Body of pancreas (tissue), 4 donors: ENCODE measurements at regions not wholly inside any gene's neighbourhood (a gene's known extent, or its start where the extent isn't known, plus 50 kb on each side); places are given as distances from the start of the nearest gene placed in this dataset.

Experiments
- ATAC-seq: fragments of 150-250 bp; one replicate; pipeline ENCODE4 v1.9.1; 2016
- DNase-seq, 4 donors: peaks; one replicate each; pipeline ENCODE4 v3.0.0-alpha.2; 2019
- H3K27ac ChIP-seq, 4 donors: fragments of 200-600 bp; sonication (generic); 1 replicate in 3 of 4; 2 replicates in 1 of 4; pipeline versions ENCODE4 v1.5.1 to v1.6.1; 2016 to 2019; ENCODE audit warnings: mild to moderate bottlenecking in 1 of 4, mixed read lengths in 1 of 4, moderate library complexity in 1 of 4
- H3K27me3 ChIP-seq, 2 donors: fragments of 200-600 bp; sonication (generic); one replicate each; pipeline ENCODE4 v1.6.0; 2016; ENCODE audit warnings: mild to moderate bottlenecking in 1 of 2
- H3K36me3 ChIP-seq, 2 donors: fragments of 200-600 bp; sonication (generic); replicated peaks in 1 of 2; 2 replicates each; pipeline ENCODE4 v1.5.1; 2016; ENCODE audit warnings: low read depth in 2 of 2; ENCODE audit not compliant: insufficient read depth in 1 of 2
- H3K4me1 ChIP-seq: fragments of 200-600 bp; sonication (generic); one replicate; pipeline ENCODE4 v1.6.0; 2016
- H3K4me3 ChIP-seq, 2 donors: fragments of 200-600 bp; sonication (generic); 1 replicate in 1 of 2; 2 replicates in 1 of 2; pipeline ENCODE4 v1.5.1; 2016 to 2019
- H3K9me3 ChIP-seq, 3 donors: fragments of 200-600 bp; sonication (generic); 1 replicate in 2 of 3; 2 replicates in 1 of 3; pipeline ENCODE4 v1.5.1; 2016
- POLR2A ChIP-seq, 3 donors: fragments of 450-650 bp; IDR thresholded peaks; one replicate each; pipeline ENCODE4 v1.6.1; 2016; ENCODE audit warnings: antibody characterized with exemption in 3 of 3, mild to moderate bottlenecking in 2 of 3
- WGBS, 2 donors: methylation state at CpG; one replicate each; pipeline ENCODE4 v1.1.5; 2017; 5-methylcytosine and 5-hydroxymethylcytosine counted together
- intact Hi-C: fragments of 100-400 bp; cut with DNase I; formaldehyde crosslinking; loops from one replicate; pipeline ENCODE4 v1.15.1; 2023
- TF ChIP-seq, protein P1 (sequence below), 7 experiments: fragments of 450-650 bp in 4 of 7; fragments of 200-600 bp in 3 of 7; sonication (generic) in 3 of 7; IDR thresholded peaks; one replicate each; pipeline ENCODE4 v1.5.1; 2016 to 2019; ENCODE audit warnings: antibody characterized with exemption in 7 of 7

DNA sequence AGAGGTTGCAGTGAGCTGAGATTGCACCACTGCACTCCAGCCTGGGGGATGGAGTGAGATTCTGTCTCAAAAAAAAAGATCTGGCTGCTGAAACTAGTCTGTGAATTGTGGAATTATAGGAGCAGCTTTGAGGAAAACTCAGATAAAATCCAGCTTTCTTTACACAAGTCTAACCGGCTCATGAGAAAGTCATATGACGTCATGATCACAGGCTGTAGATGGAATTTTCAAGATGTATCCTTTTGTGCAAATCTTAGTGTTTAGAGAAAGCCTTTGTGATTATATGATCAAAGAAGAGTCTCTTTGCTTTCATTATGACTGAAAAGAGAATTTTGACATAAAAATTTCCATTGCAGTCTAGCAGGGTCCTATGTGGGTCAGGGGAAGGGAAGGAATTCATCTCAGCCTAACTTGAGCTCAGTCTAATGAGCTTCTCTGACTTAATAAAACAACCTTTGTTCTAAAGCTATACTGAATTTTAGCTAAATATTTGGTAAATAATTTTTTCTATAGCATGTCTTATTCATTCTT is 90.2 kb upstream of the NCK2 start:
- Histone ChIP-seq H3K27me3 (no peaks in the 10 kb centered on the region), H3K27ac (no peak overlapping the region), H3K4me3 (no peak overlapping the region), H3K4me1 (no peaks in the 10 kb centered on the region), H3K36me3 (no peaks in the 10 kb centered on the region), H3K9me3 (no peaks in the 10 kb centered on the region)
- DNase-seq = no peak
- no peak for TF ChIP-seq POLR2A (IDR thresholded peaks at IDR 0.05)
- TF ChIP-seq, protein P1, sequence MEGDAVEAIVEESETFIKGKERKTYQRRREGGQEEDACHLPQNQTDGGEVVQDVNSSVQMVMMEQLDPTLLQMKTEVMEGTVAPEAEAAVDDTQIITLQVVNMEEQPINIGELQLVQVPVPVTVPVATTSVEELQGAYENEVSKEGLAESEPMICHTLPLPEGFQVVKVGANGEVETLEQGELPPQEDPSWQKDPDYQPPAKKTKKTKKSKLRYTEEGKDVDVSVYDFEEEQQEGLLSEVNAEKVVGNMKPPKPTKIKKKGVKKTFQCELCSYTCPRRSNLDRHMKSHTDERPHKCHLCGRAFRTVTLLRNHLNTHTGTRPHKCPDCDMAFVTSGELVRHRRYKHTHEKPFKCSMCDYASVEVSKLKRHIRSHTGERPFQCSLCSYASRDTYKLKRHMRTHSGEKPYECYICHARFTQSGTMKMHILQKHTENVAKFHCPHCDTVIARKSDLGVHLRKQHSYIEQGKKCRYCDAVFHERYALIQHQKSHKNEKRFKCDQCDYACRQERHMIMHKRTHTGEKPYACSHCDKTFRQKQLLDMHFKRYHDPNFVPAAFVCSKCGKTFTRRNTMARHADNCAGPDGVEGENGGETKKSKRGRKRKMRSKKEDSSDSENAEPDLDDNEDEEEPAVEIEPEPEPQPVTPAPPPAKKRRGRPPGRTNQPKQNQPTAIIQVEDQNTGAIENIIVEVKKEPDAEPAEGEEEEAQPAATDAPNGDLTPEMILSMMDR (IDR thresholded peaks at IDR 0.05) = no peak
- intact Hi-C loops = no loop called here
- ATAC-seq = no peak
- WGBS, 2 donors = 67 to 88% methylated on average over 2 of the region's 2 CpGs

DNA sequence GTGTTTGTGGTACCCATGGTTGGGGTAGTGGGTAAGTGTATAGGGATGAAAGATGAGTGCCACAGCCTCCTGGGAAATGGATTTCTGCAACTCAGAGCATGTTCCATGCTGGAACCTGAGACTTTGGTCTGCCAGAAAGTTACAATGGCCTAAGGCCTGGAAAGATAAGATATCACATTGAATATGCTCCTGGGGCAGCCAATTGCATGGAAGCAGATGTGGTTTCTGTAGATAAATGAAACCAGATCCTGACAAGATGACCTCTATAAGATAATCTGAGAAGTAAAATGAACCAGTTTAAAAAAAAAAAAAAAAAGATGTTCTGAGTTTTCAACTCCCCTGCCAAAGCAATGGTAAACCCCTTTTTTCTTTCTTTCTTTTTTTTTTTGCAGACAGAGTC is 91.4 kb upstream of the NCK2 start:
- Histone ChIP-seq H3K9me3 (no peaks in the 10 kb centered on the region), H3K36me3 (no peaks in the 10 kb centered on the region), H3K4me3 (no peak overlapping the region), H3K4me1 (no peaks in the 10 kb centered on the region), H3K27me3 (no peaks in the 10 kb centered on the region), H3K27ac (no peak overlapping the region)
- no peak for TF ChIP-seq POLR2A (IDR thresholded peaks at IDR 0.05)
- TF ChIP-seq, protein P1 (IDR thresholded peaks at IDR 0.05) = no peak
- ATAC-seq = no peak
- no peak for DNase-seq
- intact Hi-C loops = no loop called here

DNA sequence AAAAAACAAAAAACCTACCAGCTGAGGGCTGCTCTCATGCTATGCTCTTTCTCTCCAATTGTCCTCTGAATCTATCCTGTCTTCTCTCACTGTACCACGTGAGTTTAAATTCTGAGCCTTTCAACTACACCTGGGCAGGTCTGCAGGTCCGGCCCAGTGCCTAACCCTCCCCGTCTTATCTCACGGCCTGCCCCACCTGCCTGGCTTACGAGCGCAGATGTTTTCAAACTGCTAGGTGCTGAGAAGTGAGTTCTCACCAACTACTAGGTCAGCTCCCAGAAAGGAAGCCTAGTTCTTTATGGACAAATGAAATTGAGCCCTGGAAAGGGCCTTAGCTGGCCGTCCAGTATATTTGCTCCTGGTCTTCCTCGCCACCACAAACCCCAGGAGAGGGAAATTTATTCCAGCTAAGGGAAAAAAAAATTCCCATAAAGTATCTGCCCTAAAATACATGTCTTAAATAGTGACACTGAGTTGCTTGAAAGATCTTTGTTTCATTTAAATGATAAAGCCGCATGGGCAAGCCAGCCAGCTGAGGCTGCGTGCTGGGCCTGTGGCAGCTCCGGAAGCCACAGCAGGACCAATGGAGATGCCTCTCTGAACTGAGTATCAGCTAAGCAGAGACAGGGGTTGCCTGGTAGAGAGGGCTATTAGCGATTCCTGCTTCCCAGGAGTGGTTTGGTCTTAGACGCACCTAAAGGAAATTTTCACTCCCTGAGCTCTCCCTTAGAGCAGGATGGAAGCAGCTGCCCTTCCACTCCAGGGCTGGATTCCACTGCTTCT is 92.5 kb upstream of the NCK2 start:
- intact Hi-C loops = no loop called here
- DNase-seq (no peak), ATAC-seq (no peak)
- H3K27me3 ChIP-seq = no peaks in the 10 kb centered on the region
- no peaks in the 10 kb centered on the region for H3K36me3 ChIP-seq
- H3K4me1 ChIP-seq = no peaks in the 10 kb centered on the region
- WGBS, 2 donors = 94% methylated on average over 13 of the region's 13 CpGs
- H3K9me3 ChIP-seq = no peaks in the 10 kb centered on the region
- no peak overlapping the region for H3K4me3 ChIP-seq
- TF ChIP-seq POLR2A (IDR thresholded peaks at IDR 0.05) = no peak
- TF ChIP-seq, protein P1 (IDR thresholded peaks at IDR 0.05) = no peak
- H3K27ac ChIP-seq = no peak overlapping the region

DNA sequence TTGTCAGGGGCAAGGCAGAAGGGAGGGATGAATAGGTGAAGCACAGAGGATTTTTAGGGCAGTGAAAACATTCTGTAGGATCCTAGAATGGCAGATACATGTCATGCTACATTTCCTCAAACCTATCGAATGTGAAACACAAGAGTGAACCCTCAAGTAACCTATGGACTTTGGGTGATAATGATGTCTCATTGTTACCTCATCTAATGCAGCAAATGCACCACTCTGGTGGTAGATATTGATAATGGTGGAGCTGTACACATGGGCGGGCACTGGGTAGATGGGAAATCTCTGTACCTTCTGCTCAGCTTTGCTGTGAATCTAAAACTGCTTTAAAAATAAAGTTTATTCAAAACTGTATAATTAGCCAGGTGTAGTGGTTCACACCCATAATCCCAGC is 95.2 kb upstream of the NCK2 start:
- peaks cover 8% of the 10 kb centered on the region for H3K4me1 ChIP-seq
- DNase-seq (no peak), ATAC-seq (no peak)
- no peak overlapping the region for H3K27ac ChIP-seq
- H3K27me3 ChIP-seq = no peaks in the 10 kb centered on the region
- no peaks in the 10 kb centered on the region for H3K36me3 ChIP-seq
- no peaks in the 10 kb centered on the region for H3K9me3 ChIP-seq
- TF ChIP-seq, protein P1 (IDR thresholded peaks at IDR 0.05) = no peak
- no peak for TF ChIP-seq POLR2A (IDR thresholded peaks at IDR 0.05)
- intact Hi-C loops = no loop called here
- 88 to 96% methylated on average over 2 of the region's 2 CpGs for WGBS, 2 donors
- no peak overlapping the region for H3K4me3 ChIP-seq

DNA sequence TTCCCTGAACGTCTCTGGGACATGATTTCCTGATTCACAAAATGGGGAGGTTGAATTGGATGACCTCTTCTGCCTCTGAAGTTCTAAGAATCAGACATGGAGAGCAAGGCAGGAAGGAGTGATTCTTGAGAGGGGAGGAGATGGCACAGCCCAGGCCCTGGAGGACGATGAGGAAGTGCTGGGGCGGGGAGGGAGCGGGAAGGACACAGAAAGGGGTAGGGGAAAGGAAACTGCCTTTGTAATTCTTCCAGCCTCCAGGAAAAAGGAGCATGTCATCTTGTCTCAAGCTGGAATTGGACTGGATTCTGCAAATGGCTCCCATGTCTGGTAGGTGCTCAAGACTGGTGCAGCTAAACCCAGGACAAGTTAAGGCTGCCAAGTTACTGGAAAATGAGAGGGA is 97.0 kb upstream of the NCK2 start:
- H3K4me3 ChIP-seq = no peak overlapping the region
- no peaks in the 10 kb centered on the region for H3K9me3 ChIP-seq
- 77 to 85% methylated on average over 4 of the region's 4 CpGs for WGBS, 2 donors
- no peak overlapping the region for H3K27ac ChIP-seq
- H3K4me1 ChIP-seq = peaks cover 26% of the 10 kb centered on the region
- ATAC-seq (no peak), DNase-seq (no peak)
- no peaks in the 10 kb centered on the region for H3K27me3 ChIP-seq
- H3K36me3 ChIP-seq = no peaks in the 10 kb centered on the region
- TF ChIP-seq, protein P1 (IDR thresholded peaks at IDR 0.05) = no peak
- TF ChIP-seq POLR2A (IDR thresholded peaks at IDR 0.05) = no peak
- intact Hi-C loops = no loop called here
